Fibroblast of mammary gland (primary cell): ENCODE measurements at regions not wholly inside any gene's neighbourhood (a gene's known extent, or its start where the extent isn't known, plus 50 kb on each side); places are given as distances from the start of the nearest gene placed in this dataset.

Source experiments
- DNase-seq: peaks from one replicate; pipeline ENCODE4 v3.0.0-alpha.2; 2010; ENCODE audit warnings: low read depth
- H3K4me3 ChIP-seq: 2 replicates; pipeline ENCODE4 v1.5.1; 2011; ENCODE audit warnings: low read depth, mild to moderate bottlenecking, low read length, moderate library complexity; ENCODE audit not compliant: control insufficient read depth
- TF ChIP-seq, protein P1 (sequence below): conservative IDR thresholded peaks from 2 replicates; pipeline ENCODE4 v1.5.1; 2011; ENCODE audit warnings: low read depth, low read length, inconsistent platforms; ENCODE audit not compliant: control insufficient read depth, insufficient read depth

DNA sequence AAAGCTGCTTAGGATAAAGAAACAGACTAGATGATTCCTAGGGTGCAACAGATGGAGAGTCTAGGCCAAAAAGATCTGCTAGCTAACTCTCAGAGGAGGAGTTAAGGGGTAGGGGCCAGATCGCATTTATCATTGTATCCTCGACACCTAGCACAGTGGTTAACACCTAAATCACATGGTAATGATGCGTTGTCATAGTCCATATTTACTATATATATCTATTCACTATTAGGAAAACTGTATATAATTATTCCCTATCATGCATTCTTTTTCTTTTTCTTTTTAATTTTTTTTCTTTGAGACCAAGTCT is 92.8 kb upstream of the SLC44A1 start:
- DNase-seq: no peak
- no peak overlapping the region for H3K4me3 ChIP-seq
- TF ChIP-seq, protein P1, sequence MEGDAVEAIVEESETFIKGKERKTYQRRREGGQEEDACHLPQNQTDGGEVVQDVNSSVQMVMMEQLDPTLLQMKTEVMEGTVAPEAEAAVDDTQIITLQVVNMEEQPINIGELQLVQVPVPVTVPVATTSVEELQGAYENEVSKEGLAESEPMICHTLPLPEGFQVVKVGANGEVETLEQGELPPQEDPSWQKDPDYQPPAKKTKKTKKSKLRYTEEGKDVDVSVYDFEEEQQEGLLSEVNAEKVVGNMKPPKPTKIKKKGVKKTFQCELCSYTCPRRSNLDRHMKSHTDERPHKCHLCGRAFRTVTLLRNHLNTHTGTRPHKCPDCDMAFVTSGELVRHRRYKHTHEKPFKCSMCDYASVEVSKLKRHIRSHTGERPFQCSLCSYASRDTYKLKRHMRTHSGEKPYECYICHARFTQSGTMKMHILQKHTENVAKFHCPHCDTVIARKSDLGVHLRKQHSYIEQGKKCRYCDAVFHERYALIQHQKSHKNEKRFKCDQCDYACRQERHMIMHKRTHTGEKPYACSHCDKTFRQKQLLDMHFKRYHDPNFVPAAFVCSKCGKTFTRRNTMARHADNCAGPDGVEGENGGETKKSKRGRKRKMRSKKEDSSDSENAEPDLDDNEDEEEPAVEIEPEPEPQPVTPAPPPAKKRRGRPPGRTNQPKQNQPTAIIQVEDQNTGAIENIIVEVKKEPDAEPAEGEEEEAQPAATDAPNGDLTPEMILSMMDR: no peak

DNA sequence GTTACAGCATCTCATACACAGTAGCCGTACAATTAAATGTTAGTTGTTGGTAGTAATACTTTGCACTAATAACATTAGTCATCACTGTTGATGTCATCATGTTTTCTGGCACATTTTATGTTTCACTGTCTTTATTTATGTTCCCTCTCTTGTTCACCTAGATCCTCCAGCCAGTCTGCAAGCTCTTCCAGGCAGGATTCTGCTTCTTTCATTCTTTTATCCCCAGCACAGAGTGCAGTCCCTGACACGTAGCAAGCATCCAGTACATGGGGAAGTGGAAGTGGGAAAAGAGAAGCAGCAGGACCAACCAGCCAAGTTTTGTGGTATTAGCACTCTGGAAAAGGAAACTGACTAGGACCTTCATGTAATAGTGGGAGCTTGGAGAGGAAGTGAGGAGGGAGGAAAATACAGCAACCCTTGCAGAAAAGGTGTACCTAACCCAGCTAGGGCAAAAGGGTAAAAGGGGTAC is 89.7 kb upstream of the SLC44A1 start:
- no peak overlapping the region for H3K4me3 ChIP-seq
- TF ChIP-seq, protein P1: no peak
- peak; percentile 84 for DNase-seq

DNA sequence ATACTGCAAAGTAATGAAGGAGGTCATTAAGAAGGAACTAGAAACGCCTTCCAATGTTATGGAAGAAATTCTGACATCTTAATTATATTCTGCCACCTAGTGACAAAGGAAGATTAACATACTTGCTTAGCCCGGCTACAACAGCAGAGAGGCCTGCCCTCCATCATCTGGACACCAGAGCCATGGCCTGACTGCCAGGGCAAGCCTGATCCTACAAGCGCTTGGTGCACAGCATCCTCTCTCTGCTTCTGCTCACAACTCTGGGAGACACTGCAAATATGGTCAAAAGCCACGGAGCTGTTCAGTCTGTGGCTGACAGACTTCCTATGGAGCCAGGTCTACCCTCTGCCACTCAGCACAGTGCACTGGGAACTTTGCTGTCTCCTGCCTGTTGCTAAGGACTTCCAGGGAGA is 87.3 kb upstream of the SLC44A1 start:
- DNase-seq: peak; percentile 84
- no peak overlapping the region for H3K4me3 ChIP-seq
- TF ChIP-seq, protein P1: peak; percentile 43

DNA sequence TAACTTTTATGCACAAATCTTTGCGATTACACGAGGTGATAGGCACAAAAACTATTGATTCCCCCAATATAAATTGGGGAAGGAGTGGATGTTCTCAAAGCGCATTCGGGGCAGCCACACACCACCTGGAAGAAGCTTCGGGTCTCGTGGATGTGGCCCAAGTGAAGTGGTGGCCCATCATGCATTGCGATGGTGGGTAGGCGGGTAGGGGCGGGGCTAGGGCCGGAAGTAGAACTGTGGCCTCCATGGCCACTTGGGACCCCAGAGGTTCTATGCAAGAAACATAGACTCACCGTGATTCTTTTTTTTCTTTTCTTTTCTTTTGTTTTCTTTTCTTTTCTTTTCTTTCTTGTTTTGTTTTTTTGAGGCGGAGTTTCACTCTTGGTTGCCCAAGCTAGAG is 86.4 kb upstream of the SLC44A1 start:
- no peak overlapping the region for H3K4me3 ChIP-seq
- TF ChIP-seq, protein P1: no peak
- no peak for DNase-seq

DNA sequence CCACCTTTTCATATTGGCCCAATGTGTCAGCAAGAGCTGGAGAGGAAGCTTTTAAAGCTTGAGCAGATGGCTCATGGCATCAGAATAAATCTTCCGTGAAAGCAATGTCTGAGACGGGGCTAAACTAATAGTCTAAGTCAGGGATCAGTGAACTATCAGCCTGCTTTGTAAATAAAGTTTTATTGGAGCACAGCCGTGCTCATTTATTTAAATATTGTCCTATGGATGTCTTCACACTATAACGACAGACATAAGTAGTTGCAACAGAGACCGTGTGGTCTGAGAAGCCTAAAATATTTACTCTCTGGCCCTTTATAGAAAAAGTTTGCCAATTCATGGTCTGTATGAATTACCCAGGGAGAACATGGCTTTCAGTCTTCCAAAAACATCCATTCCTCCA is 85.6 kb upstream of the SLC44A1 start:
- no peak for DNase-seq
- no peak overlapping the region for H3K4me3 ChIP-seq
- TF ChIP-seq, protein P1: no peak

DNA sequence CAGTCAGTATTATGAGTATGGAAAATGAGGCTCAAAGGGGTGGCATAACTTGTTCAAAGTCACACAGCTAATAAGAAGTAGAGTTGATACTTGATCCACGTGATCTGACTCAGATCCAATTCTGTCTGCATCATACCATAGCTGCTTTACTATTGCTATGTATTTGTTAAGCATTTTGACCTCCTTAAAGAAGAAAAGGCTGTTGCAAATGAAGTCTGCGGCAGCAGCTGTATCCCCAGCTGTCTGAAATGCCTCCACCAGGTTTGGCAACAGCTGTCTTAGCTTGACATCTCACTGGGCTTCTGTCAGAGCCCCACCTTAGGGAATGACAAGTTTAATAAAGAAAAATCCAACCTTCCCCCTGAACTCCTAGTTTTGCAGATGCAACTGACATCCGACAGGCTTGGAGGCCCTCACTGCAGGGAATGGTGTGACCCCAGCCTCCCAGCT is 75.6 kb upstream of the SLC44A1 start:
- no peak overlapping the region for H3K4me3 ChIP-seq
- peak; percentile 33 for DNase-seq
- TF ChIP-seq, protein P1: no peak

DNA sequence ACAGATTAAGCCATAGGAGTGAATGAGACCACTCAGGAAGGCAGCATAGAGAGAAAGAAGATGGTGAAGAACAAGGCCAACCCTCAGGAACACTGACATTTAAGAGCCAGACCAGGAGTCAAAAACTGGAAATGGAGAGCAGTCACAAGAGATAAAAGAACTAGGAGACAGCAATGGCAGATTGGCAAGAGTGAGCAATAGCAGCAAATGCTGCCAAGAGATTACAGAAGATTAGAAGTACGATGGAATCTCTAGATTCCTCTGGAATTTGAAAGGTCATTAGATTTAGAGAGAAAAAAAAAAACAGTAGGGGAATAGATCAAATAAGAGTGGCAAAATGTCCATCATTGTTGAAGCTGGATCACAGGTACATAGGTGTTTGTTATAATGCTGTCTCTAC is 73.4 kb upstream of the SLC44A1 start:
- no peak overlapping the region for H3K4me3 ChIP-seq
- no peak for DNase-seq
- TF ChIP-seq, protein P1: no peak
